HFFc6 (cell line): ENCODE measurements at regions not wholly inside any gene's neighbourhood (a gene's known extent, or its start where the extent isn't known, plus 50 kb on each side); places are given as distances from the start of the nearest gene placed in this dataset.

Source experiments
- DNase-seq: peaks from one replicate; pipeline ENCODE4 v3.0.0-alpha.2; 2018
- H3K27ac Mint-ChIP-seq: 2 replicates; pipeline ENCODE4 v1.8.0; 2020; ENCODE audit warnings: mild to moderate bottlenecking, mixed read lengths
- H3K27me3 Mint-ChIP-seq: 2 replicates; pipeline ENCODE4 v1.8.0; 2021; ENCODE audit warnings: mild to moderate bottlenecking, moderate library complexity, mixed read lengths; ENCODE audit not compliant: insufficient read depth
- H3K36me3 Mint-ChIP-seq: 2 replicates; pipeline ENCODE4 v1.8.0; 2021; ENCODE audit warnings: low read depth, mixed read lengths
- H3K4me1 Mint-ChIP-seq: 2 replicates; pipeline ENCODE4 v1.8.0; 2020; ENCODE audit warnings: low read depth, mixed read lengths
- H3K4me3 Mint-ChIP-seq: 2 replicates; pipeline ENCODE4 v1.8.0; 2020; ENCODE audit warnings: mild to moderate bottlenecking, moderate library complexity, mixed read lengths
- H3K9me3 Mint-ChIP-seq: 2 replicates; pipeline ENCODE4 v1.8.0; 2020; ENCODE audit warnings: mild to moderate bottlenecking, mixed read lengths
- TF ChIP-seq, protein P1 (sequence below): fragments of 200-600 bp; sonication (generic); IDR thresholded peaks from 2 replicates; pipeline ENCODE4 v1.5.0; 2021; ENCODE audit warnings: antibody characterized with exemption, mild to moderate bottlenecking

DNA sequence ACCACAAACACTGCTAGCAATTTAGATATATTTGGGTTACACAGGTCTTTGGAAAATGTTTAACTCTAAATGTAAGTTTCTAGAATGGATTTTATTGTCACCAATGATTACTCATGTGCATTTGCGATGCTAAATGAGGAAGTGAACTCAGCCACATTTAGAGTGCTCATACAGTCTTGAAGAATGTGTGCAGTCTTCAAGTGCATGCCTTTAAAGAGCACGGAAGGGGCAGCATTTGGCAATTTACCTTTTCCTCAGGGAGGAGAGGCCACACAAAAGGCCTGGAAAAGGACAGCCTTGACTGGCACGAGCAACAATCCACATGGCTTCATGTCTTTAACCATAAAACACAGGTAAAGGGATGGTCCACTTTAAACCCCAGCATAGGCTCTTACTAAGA, 78.5 kb upstream of the STK17B start:
- DNase-seq, result peak; percentile 56
- Mint-ChIP-seq H3K4me1 (peaks cover 85% of the 10 kb centered on the region), H3K27ac (peak overlapping the region; percentile 70), H3K4me3 (no peak overlapping the region), H3K27me3 (no peaks in the 10 kb centered on the region), H3K36me3 (peaks cover 23% of the 10 kb centered on the region), H3K9me3 (no peaks in the 10 kb centered on the region)
- TF ChIP-seq, protein P1, sequence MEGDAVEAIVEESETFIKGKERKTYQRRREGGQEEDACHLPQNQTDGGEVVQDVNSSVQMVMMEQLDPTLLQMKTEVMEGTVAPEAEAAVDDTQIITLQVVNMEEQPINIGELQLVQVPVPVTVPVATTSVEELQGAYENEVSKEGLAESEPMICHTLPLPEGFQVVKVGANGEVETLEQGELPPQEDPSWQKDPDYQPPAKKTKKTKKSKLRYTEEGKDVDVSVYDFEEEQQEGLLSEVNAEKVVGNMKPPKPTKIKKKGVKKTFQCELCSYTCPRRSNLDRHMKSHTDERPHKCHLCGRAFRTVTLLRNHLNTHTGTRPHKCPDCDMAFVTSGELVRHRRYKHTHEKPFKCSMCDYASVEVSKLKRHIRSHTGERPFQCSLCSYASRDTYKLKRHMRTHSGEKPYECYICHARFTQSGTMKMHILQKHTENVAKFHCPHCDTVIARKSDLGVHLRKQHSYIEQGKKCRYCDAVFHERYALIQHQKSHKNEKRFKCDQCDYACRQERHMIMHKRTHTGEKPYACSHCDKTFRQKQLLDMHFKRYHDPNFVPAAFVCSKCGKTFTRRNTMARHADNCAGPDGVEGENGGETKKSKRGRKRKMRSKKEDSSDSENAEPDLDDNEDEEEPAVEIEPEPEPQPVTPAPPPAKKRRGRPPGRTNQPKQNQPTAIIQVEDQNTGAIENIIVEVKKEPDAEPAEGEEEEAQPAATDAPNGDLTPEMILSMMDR, result peak; percentile 25; the same call in 1 of the 2 replicates

DNA sequence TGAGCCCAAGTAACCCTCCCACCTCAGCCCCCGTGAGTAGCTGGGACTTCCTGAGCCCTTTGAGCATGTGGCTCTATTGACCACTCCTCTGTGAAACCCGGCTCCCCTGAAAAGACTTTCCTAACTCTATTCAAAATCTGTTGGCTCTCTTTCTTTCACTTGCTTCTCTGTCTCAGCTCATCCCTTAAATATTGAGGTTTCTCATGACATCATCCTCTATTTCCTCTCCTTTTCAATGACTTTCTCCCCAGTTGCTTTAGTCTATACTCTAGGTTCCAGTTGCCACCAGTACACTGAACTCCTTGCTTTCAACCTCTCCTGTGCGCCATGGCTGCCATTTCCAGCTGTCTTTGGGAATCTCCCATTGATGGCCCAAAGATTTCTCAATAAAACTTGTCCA, 79.8 kb upstream of the STK17B start:
- Mint-ChIP-seq H3K9me3 (no peaks in the 10 kb centered on the region), H3K36me3 (peaks cover 20% of the 10 kb centered on the region), H3K27ac (peak overlapping the region; percentile 12), H3K27me3 (no peaks in the 10 kb centered on the region), H3K4me3 (no peak overlapping the region), H3K4me1 (peaks cover 72% of the 10 kb centered on the region)
- no peak for DNase-seq
- TF ChIP-seq, protein P1, result no peak

DNA sequence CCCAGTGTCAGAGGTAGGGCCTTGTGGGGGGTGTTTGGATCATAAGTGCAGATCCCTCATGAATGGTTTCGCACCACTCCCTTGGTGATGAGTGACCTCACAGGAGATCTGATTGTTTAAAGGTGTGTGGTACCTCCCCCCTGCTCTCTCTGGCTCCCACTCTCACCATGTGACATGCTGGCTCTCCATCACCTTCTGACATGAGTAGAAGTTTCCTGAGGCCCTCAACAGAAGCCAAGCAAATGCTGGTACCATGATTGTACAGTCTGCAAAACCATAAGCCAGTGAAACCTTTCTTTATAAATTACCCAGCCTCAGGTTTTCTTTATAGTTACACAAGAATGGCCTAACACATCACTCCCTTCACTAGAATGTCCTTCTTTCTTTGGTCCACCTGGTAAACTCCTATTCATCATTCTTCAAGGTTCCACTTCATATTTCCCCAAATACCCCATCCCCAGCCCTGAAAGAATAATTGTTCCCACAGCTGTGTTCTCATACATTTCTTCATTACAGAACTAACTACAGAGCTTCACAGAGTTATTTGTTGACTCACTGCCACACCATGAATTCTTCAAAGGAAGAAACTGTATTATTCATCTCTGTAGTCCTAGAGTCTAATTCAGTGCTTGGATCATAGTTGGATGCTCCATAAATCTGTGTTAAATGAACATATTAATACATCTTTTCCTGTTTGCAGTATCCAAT, 81.2 kb upstream of the STK17B start:
- Mint-ChIP-seq H3K36me3 (peaks cover 28% of the 10 kb centered on the region), H3K4me3 (no peak overlapping the region), H3K27me3 (no peaks in the 10 kb centered on the region), H3K27ac (peak overlapping the region; percentile 72), H3K9me3 (no peaks in the 10 kb centered on the region), H3K4me1 (peaks cover 67% of the 10 kb centered on the region)
- TF ChIP-seq, protein P1, result no peak
- no peak for DNase-seq

DNA sequence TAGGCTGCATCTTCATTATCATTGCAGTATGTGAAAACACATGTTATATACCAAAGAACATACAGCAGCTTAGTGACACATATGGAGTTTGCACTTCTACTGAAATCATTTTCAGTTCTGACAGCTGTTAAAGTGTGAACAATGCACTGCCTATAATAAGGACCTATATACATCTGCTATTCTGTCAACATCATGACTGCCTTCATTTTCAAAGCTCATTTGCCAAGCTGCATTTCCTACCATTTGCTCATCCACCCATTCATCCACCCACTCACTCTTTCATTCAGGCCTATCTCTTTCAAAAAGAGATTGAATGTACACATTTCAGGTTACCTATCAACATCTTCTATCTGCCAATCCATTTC, 81.7 kb upstream of the STK17B start:
- Mint-ChIP-seq H3K36me3 (peaks cover 29% of the 10 kb centered on the region), H3K27me3 (no peaks in the 10 kb centered on the region), H3K4me1 (peaks cover 67% of the 10 kb centered on the region), H3K27ac (peak overlapping the region; percentile 72), H3K9me3 (no peaks in the 10 kb centered on the region), H3K4me3 (no peak overlapping the region)
- TF ChIP-seq, protein P1, result no peak
- DNase-seq, result no peak

DNA sequence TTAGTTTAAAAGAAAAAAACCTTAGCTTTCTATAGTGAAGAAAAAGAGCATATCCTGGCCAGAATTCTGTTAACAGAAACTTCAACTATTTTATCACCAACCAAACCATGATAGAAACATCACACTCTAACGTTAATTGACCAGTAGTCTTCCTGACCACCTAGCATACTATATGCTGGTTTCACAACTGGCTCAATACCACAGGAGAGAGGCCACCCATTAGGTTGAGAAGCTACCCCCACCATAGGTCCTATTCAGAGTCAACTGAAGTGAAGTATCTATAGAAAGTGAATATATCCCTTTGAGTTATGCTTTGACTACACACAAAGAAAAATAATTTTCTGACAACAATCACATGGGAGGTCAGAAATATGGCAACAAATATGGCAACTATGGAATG, 85.2 kb upstream of the STK17B start:
- no peak overlapping the region for H3K27ac Mint-ChIP-seq

More for the DNA sequence above, 85.2 kb upstream of the STK17B start:
- Mint-ChIP-seq H3K27me3 (no peaks in the 10 kb centered on the region), H3K4me3 (no peak overlapping the region), H3K36me3 (peaks cover 27% of the 10 kb centered on the region), H3K9me3 (no peaks in the 10 kb centered on the region), H3K4me1 (peaks cover 60% of the 10 kb centered on the region)
- TF ChIP-seq, protein P1, result no peak
- DNase-seq, result no peak
